ENCODE measurements at regions not wholly inside any gene's neighbourhood (a gene's known extent, or its start where the extent isn't known, plus 50 kb on each side); places are given as distances from the start of the nearest gene placed in this dataset.

- POLR2A ChIA-PET: no interaction called here
Measured at GRCh38 chr2:120530781-120531180, 184.8 kb downstream of the INHBB start.

DNA sequence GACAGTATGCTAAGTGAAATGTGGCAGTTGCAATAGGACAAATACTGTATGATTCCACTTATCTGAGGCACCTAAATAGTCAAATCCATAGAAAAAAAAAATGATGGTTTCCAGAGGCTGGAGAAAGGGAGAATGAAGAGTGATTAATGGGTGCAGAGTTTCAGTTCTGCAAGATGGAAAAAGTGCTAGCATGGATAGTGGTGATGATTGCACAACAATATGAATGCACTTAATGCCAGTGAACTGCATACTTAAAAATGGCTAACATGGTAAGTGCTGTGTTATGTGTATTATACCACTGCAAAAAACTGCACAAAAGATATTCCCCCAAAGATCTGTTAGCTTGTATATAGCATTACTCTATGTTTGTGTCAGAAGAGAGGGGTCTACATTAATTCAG lies 185.4 kb downstream of the INHBB start:
- CTCF ChIA-PET: no interaction called here
- no peak for DNase-seq
- Histone ChIP-seq H3K27me3 (ENCODE audit: control insufficient read depth in 1 of 2, insufficient read depth in 2 of 2, low read length in 2 of 2) (no peaks in the 10 kb centered on the region), H3K4me3 (ENCODE audit: low read length) (no peak overlapping the region), H3K9me3 (ENCODE audit: control insufficient read depth in 1 of 2, insufficient read depth in 1 of 2, low read length in 2 of 2) (peaks cover 0 to 22% of the 10 kb centered on the region in 2 experiments), H3K4me1 (ENCODE audit: insufficient read depth, low read length) (no peaks in the 10 kb centered on the region), H3K27ac (ENCODE audit: low read depth in 1 of 2, low read length in 2 of 2) (no peak overlapping the region), H3K36me3 (ENCODE audit: insufficient read depth, low read length) (no peaks in the 10 kb centered on the region)
- POLR2A ChIA-PET: no interaction called here
- ATAC-seq (ENCODE audit: poor library complexity): no peak
- Mint-ChIP-seq H3K4me1 (ENCODE audit: low read depth) (no peaks in the 10 kb centered on the region), H3K4me3 (no peak overlapping the region), H3K9me3 (peaks cover 2% of the 10 kb centered on the region), H3K27ac (no peak overlapping the region), H3K27me3 (peaks cover 12% of the 10 kb centered on the region), H3K36me3 (ENCODE audit: low read depth) (no peaks in the 10 kb centered on the region)
- intact Hi-C loops (cut with DNase I, micrococcal nuclease): no loop called here
- TF ChIP-seq, protein P1, sequence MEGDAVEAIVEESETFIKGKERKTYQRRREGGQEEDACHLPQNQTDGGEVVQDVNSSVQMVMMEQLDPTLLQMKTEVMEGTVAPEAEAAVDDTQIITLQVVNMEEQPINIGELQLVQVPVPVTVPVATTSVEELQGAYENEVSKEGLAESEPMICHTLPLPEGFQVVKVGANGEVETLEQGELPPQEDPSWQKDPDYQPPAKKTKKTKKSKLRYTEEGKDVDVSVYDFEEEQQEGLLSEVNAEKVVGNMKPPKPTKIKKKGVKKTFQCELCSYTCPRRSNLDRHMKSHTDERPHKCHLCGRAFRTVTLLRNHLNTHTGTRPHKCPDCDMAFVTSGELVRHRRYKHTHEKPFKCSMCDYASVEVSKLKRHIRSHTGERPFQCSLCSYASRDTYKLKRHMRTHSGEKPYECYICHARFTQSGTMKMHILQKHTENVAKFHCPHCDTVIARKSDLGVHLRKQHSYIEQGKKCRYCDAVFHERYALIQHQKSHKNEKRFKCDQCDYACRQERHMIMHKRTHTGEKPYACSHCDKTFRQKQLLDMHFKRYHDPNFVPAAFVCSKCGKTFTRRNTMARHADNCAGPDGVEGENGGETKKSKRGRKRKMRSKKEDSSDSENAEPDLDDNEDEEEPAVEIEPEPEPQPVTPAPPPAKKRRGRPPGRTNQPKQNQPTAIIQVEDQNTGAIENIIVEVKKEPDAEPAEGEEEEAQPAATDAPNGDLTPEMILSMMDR (IDR thresholded peaks at IDR 0.05): no peak

More at GRCh38 chr2:120530781-120531180, 184.8 kb downstream of the INHBB start:
- Histone ChIP-seq H3K9me3 (ENCODE audit: control insufficient read depth in 1 of 2, insufficient read depth in 1 of 2, low read length in 2 of 2) (peaks cover 0 to 28% of the 10 kb centered on the region in 2 experiments), H3K27ac (ENCODE audit: low read depth in 1 of 2, low read length in 2 of 2) (no peak overlapping the region), H3K27me3 (ENCODE audit: control insufficient read depth in 1 of 2, insufficient read depth in 2 of 2, low read length in 2 of 2) (no peaks in the 10 kb centered on the region), H3K4me1 (ENCODE audit: insufficient read depth, low read length) (no peaks in the 10 kb centered on the region), H3K4me3 (ENCODE audit: low read length) (no peak overlapping the region), H3K36me3 (ENCODE audit: insufficient read depth, low read length) (no peaks in the 10 kb centered on the region)
- no peak overlapping the region for H3K27ac Mint-ChIP-seq
- intact Hi-C loops (cut with DNase I, micrococcal nuclease): no loop called here
- no peak overlapping the region for H3K4me3 Mint-ChIP-seq
- no peak for DNase-seq
- H3K36me3 Mint-ChIP-seq (ENCODE audit: low read depth): no peaks in the 10 kb centered on the region
- CTCF ChIA-PET: no interaction called here
- TF ChIP-seq, protein P1 (IDR thresholded peaks at IDR 0.05): no peak
- H3K4me1 Mint-ChIP-seq (ENCODE audit: low read depth): no peaks in the 10 kb centered on the region
- peaks cover 14% of the 10 kb centered on the region for H3K27me3 Mint-ChIP-seq
- ATAC-seq (ENCODE audit: poor library complexity): no peak
- H3K9me3 Mint-ChIP-seq: peaks cover 2% of the 10 kb centered on the region

- Histone ChIP-seq H3K4me3 (ENCODE audit: low read length) (no peak overlapping the region), H3K9me3 (ENCODE audit: control insufficient read depth in 1 of 2, insufficient read depth in 1 of 2, low read length in 2 of 2) (peaks cover 0 to 22% of the 10 kb centered on the region in 2 experiments), H3K27ac (ENCODE audit: low read depth in 1 of 2, low read length in 2 of 2) (no peak overlapping the region), H3K4me1 (ENCODE audit: insufficient read depth, low read length) (no peaks in the 10 kb centered on the region), H3K27me3 (ENCODE audit: control insufficient read depth in 1 of 2, insufficient read depth in 2 of 2, low read length in 2 of 2) (no peaks in the 10 kb centered on the region), H3K36me3 (ENCODE audit: insufficient read depth, low read length) (no peaks in the 10 kb centered on the region)
- intact Hi-C loops (cut with DNase I, micrococcal nuclease): no loop called here
- POLR2A ChIA-PET: no interaction called here
- TF ChIP-seq, protein P1 (IDR thresholded peaks at IDR 0.05): no peak
- H3K27ac Mint-ChIP-seq: no peak overlapping the region
- H3K4me1 Mint-ChIP-seq (ENCODE audit: low read depth): no peaks in the 10 kb centered on the region
- H3K9me3 Mint-ChIP-seq: peaks cover 2% of the 10 kb centered on the region
- H3K36me3 Mint-ChIP-seq (ENCODE audit: low read depth): no peaks in the 10 kb centered on the region
- CTCF ChIA-PET: no interaction called here
- H3K4me3 Mint-ChIP-seq: no peak overlapping the region
- DNase-seq: no peak
- H3K27me3 Mint-ChIP-seq: peaks cover 9% of the 10 kb centered on the region
- no peak for ATAC-seq (ENCODE audit: poor library complexity)
Measured at GRCh38 chr2:120531863-120532600, 186.1 kb downstream of the INHBB start.
